HepG2 (cell line): ENCODE measurements at regions not wholly inside any gene's neighbourhood (a gene's known extent, or its start where the extent isn't known, plus 50 kb on each side); places are given as distances from the start of the nearest gene placed in this dataset.

Source experiments
- ATAC-seq: fragments of 200-7000 bp; cut with Tn5 transposase; 3 replicates; pipeline ENCODE4 v1.9.1; 2020; ENCODE audit warnings: mild to moderate bottlenecking, moderate library complexity
- BruUV-seq: library from RNA; stranded (reverse); fragments of 400-500 nt; replicated peaks from 2 replicates; lab custom pipeline; 2021; lab: Mats Ljungman, UMichigan
- CTCF ChIA-PET: fragments of 300-600 bp; formaldehyde crosslinking; extraction: SDS; loops from one replicate; lab custom pipeline; 2021; ENCODE audit warnings: low total read pairs, inconsistent platforms, low intra/inter-chr PET ratio; lab: Yijun Ruan, JAX
- POLR2A ChIA-PET: fragments of 350-600 bp; sonication (Branson Sonifier 250); formaldehyde crosslinking; loops from one replicate; lab custom pipeline; 2020; ENCODE audit warnings: antibody characterized with exemption, inconsistent platforms; lab: Yijun Ruan, JAX
- DNase-seq: peaks from one replicate; pipeline ENCODE4 v3.0.0-alpha.2; 2015; ENCODE audit warnings: low spot score
- FAIRE-seq: peaks from 3 replicates; lab custom pipeline; 2011; peaks lifted over from hg19 to GRCh38; lab: Jason Lieb, UNC
- H2AFZ ChIP-seq: one replicate; pipeline ENCODE4 v1.6.1; 2011; ENCODE audit warnings: low read length, inconsistent platforms
- H3K27ac ChIP-seq: fragments of 300-600 bp; 3 replicates; pipeline ENCODE4 v1.8.0; 2011; ENCODE audit warnings: mixed run types, mild to moderate bottlenecking, mixed read lengths, low read length, inconsistent platforms; ENCODE audit not compliant: insufficient read depth; ENCODE audit errors: extremely low read length
- H3K27me3 ChIP-seq, 2 experiments: fragments of 200-600 bp in 1 of 2; 2 replicates in 1 of 2; 3 replicates in 1 of 2; pipeline versions ENCODE4 v1.6.0 to v1.8.0; 2011; ENCODE audit warnings: low read length in 2 of 2, mild to moderate bottlenecking in 2 of 2, moderate library complexity in 2 of 2, inconsistent platforms in 1 of 2; ENCODE audit not compliant: insufficient read depth in 2 of 2, control insufficient read depth in 1 of 2
- H3K36me3 ChIP-seq, 2 experiments: fragments of 200-600 bp in 1 of 2; replicated peaks in 1 of 2; 2 replicates in 1 of 2; 3 replicates in 1 of 2; pipeline versions ENCODE4 v1.5.1 to v1.8.0; 2011; ENCODE audit warnings: low read length in 2 of 2, inconsistent platforms in 1 of 2; ENCODE audit not compliant: insufficient read depth in 2 of 2, control insufficient read depth in 1 of 2
- H3K4me1 ChIP-seq: 2 replicates; pipeline ENCODE4 v1.5.1; 2012; ENCODE audit warnings: low read length, inconsistent platforms; ENCODE audit not compliant: insufficient read depth
- H3K4me2 ChIP-seq: 2 replicates; pipeline ENCODE4 v1.6.0; 2011; ENCODE audit warnings: low read depth, low read length, inconsistent platforms
- H3K4me3 ChIP-seq, 3 experiments: fragments of 200-600 bp in 1 of 3; sonication (generic), shearing (Covaris generic) in 1 of 3; replicated peaks in 1 of 3; 2 replicates each; pipeline ENCODE4 v1.5.1; 2011 to 2016; ENCODE audit warnings: low read length in 3 of 3, inconsistent platforms in 2 of 3, low read depth in 2 of 3, mild to moderate bottlenecking in 2 of 3, control low read depth in 1 of 3, mixed read lengths in 1 of 3; ENCODE audit not compliant: insufficient read depth in 1 of 3
- H3K79me2 ChIP-seq: one replicate; pipeline ENCODE4 v1.6.1; 2011; ENCODE audit warnings: low read length, inconsistent platforms; ENCODE audit not compliant: insufficient read depth
- H3K9ac ChIP-seq: 2 replicates; pipeline ENCODE4 v1.6.0; 2011; ENCODE audit warnings: mild to moderate bottlenecking, low read depth, low read length, inconsistent platforms; ENCODE audit not compliant: insufficient read depth
- H3K9me3 ChIP-seq: 2 replicates; pipeline ENCODE4 v1.5.1; 2012; ENCODE audit warnings: mild to moderate bottlenecking, low read length
- H4K20me1 ChIP-seq: 2 replicates; pipeline ENCODE4 v1.6.0; 2011; ENCODE audit warnings: inconsistent platforms, mild to moderate bottlenecking, low read length, moderate library complexity; ENCODE audit not compliant: insufficient read depth
- ARHGAP35 ChIP-seq: sonication (generic); formaldehyde crosslinking; IDR thresholded peaks from 2 replicates; pipeline ENCODE4 v1.9.0; 2022; ENCODE audit warnings: mild to moderate bottlenecking, inconsistent platforms, moderate library complexity, missing genetic modification reagents, borderline replicate concordance
- MYC ChIP-seq: sonication (generic); formaldehyde crosslinking; IDR thresholded peaks from 2 replicates; pipeline ENCODE4 v1.9.0; 2021; ENCODE audit warnings: missing genetic modification reagents, borderline replicate concordance
- WGBS: methylation state at CpG from one replicate; pipeline ENCODE4 v1.1.6; 2017; ENCODE audit warnings: low lambda C conversion rate; 5-methylcytosine and 5-hydroxymethylcytosine counted together
- in situ Hi-C: cut with HindIII; loops from 2 replicates; pipeline ENCODE4 v1.10.0; 2017; ENCODE audit warnings: low pct_unique_long_range_greater_than_20kb; ENCODE audit not compliant: extremely low pct_ligation_motif_present
- intact Hi-C: fragments of 100-400 bp; cut with micrococcal nuclease; formaldehyde crosslinking; loops from one replicate; pipeline ENCODE4 v1.10.0; 2022; ENCODE audit not compliant: unreplicated experiment
- TF ChIP-seq, protein P1 (sequence below): sonication (generic); formaldehyde crosslinking; IDR thresholded peaks from 2 replicates; pipeline ENCODE4 v1.5.0; 2020; ENCODE audit warnings: mild to moderate bottlenecking, missing genetic modification reagents, moderate library complexity
- TF ChIP-seq, protein P2 (sequence below): sonication (generic); formaldehyde crosslinking; IDR thresholded peaks from 2 replicates; pipeline ENCODE4 v1.5.1; 2020; ENCODE audit warnings: mild to moderate bottlenecking, missing genetic modification reagents, moderate library complexity

DNA sequence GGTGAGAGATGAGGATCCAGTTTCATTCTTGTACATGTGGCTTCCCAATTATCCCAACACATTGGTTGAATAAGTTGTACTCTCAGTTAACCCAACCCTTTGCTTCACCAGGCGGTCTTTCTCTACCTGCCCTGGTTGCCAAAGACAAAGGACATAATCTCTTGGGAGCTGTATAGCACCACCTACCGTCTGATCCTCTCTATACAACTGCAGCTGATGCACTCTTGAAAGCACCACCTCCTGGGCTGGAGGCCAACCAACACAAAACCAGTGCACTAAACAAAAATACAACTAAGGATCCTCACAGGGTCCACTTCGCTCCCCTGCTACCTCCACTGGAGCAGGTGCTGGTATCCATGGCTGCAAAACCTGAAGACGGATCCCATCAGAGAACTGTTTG, 473.6 kb upstream of the NRXN1 start:
- BruUV-seq = no TSS peak
- FAIRE-seq (no peak), ATAC-seq (no peak), DNase-seq (no peak)
- Histone ChIP-seq H2AFZ (no peak overlapping the region), H3K4me3 (no peak overlapping the region), H3K9ac (no peak overlapping the region), H3K79me2 (no peaks in the 10 kb centered on the region), H4K20me1 (no peaks in the 10 kb centered on the region), H3K27me3 (no peaks in the 10 kb centered on the region), H3K36me3 (no peaks in the 10 kb centered on the region), H3K27ac (no peak overlapping the region), H3K9me3 (peaks cover 64% of the 10 kb centered on the region), H3K4me2 (no peak overlapping the region), H3K4me1 (no peaks in the 10 kb centered on the region)
- WGBS = 13% methylated on average over 4 of the region's 4 CpGs
- intact Hi-C loops = no loop called here
- in situ Hi-C loops = no loop called here
- CTCF ChIA-PET = no interaction called here
- POLR2A ChIA-PET = no interaction called here
- TF ChIP-seq, protein P1, sequence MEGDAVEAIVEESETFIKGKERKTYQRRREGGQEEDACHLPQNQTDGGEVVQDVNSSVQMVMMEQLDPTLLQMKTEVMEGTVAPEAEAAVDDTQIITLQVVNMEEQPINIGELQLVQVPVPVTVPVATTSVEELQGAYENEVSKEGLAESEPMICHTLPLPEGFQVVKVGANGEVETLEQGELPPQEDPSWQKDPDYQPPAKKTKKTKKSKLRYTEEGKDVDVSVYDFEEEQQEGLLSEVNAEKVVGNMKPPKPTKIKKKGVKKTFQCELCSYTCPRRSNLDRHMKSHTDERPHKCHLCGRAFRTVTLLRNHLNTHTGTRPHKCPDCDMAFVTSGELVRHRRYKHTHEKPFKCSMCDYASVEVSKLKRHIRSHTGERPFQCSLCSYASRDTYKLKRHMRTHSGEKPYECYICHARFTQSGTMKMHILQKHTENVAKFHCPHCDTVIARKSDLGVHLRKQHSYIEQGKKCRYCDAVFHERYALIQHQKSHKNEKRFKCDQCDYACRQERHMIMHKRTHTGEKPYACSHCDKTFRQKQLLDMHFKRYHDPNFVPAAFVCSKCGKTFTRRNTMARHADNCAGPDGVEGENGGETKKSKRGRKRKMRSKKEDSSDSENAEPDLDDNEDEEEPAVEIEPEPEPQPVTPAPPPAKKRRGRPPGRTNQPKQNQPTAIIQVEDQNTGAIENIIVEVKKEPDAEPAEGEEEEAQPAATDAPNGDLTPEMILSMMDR (CRISPR knock-in tag) = 0 out of 2 replicates have a peak, but pooled peaks have one; percentile 6
- TF ChIP-seq, protein P2, sequence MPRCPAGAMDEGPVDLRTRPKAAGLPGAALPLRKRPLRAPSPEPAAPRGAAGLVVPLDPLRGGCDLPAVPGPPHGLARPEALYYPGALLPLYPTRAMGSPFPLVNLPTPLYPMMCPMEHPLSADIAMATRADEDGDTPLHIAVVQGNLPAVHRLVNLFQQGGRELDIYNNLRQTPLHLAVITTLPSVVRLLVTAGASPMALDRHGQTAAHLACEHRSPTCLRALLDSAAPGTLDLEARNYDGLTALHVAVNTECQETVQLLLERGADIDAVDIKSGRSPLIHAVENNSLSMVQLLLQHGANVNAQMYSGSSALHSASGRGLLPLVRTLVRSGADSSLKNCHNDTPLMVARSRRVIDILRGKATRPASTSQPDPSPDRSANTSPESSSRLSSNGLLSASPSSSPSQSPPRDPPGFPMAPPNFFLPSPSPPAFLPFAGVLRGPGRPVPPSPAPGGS (CRISPR knock-in tag) = no peak
- no peak for TF ChIP-seq MYC (CRISPR knock-in tag)
- no peak for TF ChIP-seq ARHGAP35 (CRISPR knock-in tag)
